Loucy (cell line): ENCODE measurements at regions not wholly inside any gene's neighbourhood (a gene's known extent, or its start where the extent isn't known, plus 50 kb on each side); places are given as distances from the start of the nearest gene placed in this dataset.

Experiments used
- H2AFZ ChIP-seq: fragments of 200-600 bp; sonication (generic); 2 replicates; pipeline ENCODE4 v1.6.0; 2016; ENCODE audit warnings: antibody characterized with exemption, mild to moderate bottlenecking, low read length, moderate library complexity
- H3F3A ChIP-seq: fragments of 200-600 bp; 2 replicates; pipeline ENCODE4 v1.6.0; 2016; ENCODE audit warnings: antibody characterized with exemption, low read depth, mild to moderate bottlenecking
- H3K27me3 ChIP-seq: fragments of 200-600 bp; sonication (generic); 2 replicates; pipeline ENCODE4 v1.6.1; 2014; ENCODE audit warnings: low read length, mild to moderate bottlenecking; ENCODE audit not compliant: insufficient read depth, poor library complexity, severe bottlenecking
- H3K36me3 ChIP-seq: fragments of 200-600 bp; sonication (generic); 2 replicates; pipeline ENCODE4 v1.6.1; 2016; ENCODE audit warnings: low read length; ENCODE audit not compliant: insufficient read depth
- H3K4me1 ChIP-seq: fragments of 200-600 bp; sonication (generic); 2 replicates; pipeline ENCODE4 v1.5.1; 2014; ENCODE audit warnings: low read length, mild to moderate bottlenecking; ENCODE audit not compliant: insufficient read depth, poor library complexity, severe bottlenecking
- H3K4me2 ChIP-seq: fragments of 200-600 bp; sonication (generic); 2 replicates; pipeline ENCODE4 v1.6.0; 2014; ENCODE audit warnings: antibody characterized with exemption, low read length, low read depth, mild to moderate bottlenecking; ENCODE audit not compliant: poor library complexity, severe bottlenecking
- H3K4me3 ChIP-seq: fragments of 200-600 bp; sonication (generic); 2 replicates; pipeline ENCODE4 v1.5.1; 2014; ENCODE audit warnings: low read length, mild to moderate bottlenecking, mixed read lengths; ENCODE audit not compliant: poor library complexity, severe bottlenecking
- H3K79me2 ChIP-seq: fragments of 200-600 bp; sonication (generic); 2 replicates; pipeline ENCODE4 v1.6.1; 2014; ENCODE audit warnings: low read length; ENCODE audit not compliant: insufficient read depth
- H3K9ac ChIP-seq: fragments of 200-600 bp; sonication (generic); 2 replicates; pipeline ENCODE4 v1.6.0; 2014; ENCODE audit warnings: mild to moderate bottlenecking, low read depth, low read length, moderate library complexity; ENCODE audit not compliant: poor library complexity, severe bottlenecking
- H3K9me2 ChIP-seq: fragments of 200-600 bp; sonication (generic); replicated peaks from 2 replicates; pipeline ENCODE4 v1.6.1; 2016; ENCODE audit warnings: low read depth, low read length, mixed read lengths
- H3K9me3 ChIP-seq: fragments of 200-600 bp; sonication (generic); 2 replicates; pipeline ENCODE4 v1.6.1; 2014; ENCODE audit warnings: mild to moderate bottlenecking, antibody characterized with exemption, low read length, low read depth; ENCODE audit not compliant: insufficient read depth
- H4K20me1 ChIP-seq: fragments of 200-600 bp; sonication (generic); 2 replicates; pipeline ENCODE4 v1.6.0; 2014; ENCODE audit warnings: antibody characterized with exemption, low read length, mild to moderate bottlenecking; ENCODE audit not compliant: insufficient read depth, poor library complexity, severe bottlenecking
- CTCF ChIP-seq: fragments of 200-600 bp; sonication (generic); conservative IDR thresholded peaks from 2 replicates; pipeline ENCODE4 v1.5.1; 2014; ENCODE audit warnings: mild to moderate bottlenecking, antibody characterized with exemption, low read length
- EZH2phosphoT487 ChIP-seq: fragments of 200-600 bp; IDR thresholded peaks from 2 replicates; pipeline ENCODE4 v1.6.1; 2018; ENCODE audit warnings: antibody characterized with exemption, mild to moderate bottlenecking, moderate library complexity, borderline replicate concordance

GRCh38 chr7:83777406-83778072 is 128.6 kb upstream of the SEMA3E start:
- Histone ChIP-seq H3K79me2 (no peaks in the 10 kb centered on the region), H4K20me1 (no peaks in the 10 kb centered on the region), H2AFZ (no peak overlapping the region), H3K36me3 (no peaks in the 10 kb centered on the region), H3K27me3 (no peaks in the 10 kb centered on the region), H3K4me2 (no peak overlapping the region), H3K4me1 (no peaks in the 10 kb centered on the region), H3K9me2 (no peaks in the 10 kb centered on the region), H3K9ac (no peak overlapping the region), H3K4me3 (no peak overlapping the region), H3K9me3 (no peaks in the 10 kb centered on the region), H3F3A (no peaks in the 10 kb centered on the region)
- no peak for TF ChIP-seq CTCF
- no peak for TF ChIP-seq EZH2phosphoT487

- no peak for TF ChIP-seq EZH2phosphoT487
- no peak for TF ChIP-seq CTCF
- no peak overlapping the region for H3K9ac ChIP-seq
- H3K79me2 ChIP-seq = no peaks in the 10 kb centered on the region
- no peak overlapping the region for H3K4me2 ChIP-seq
- H3K9me3 ChIP-seq = no peaks in the 10 kb centered on the region
- H3K27me3 ChIP-seq = no peaks in the 10 kb centered on the region
- H4K20me1 ChIP-seq = no peaks in the 10 kb centered on the region
- H3K4me3 ChIP-seq = no peak overlapping the region
- no peaks in the 10 kb centered on the region for H3K36me3 ChIP-seq
- H3K4me1 ChIP-seq = no peaks in the 10 kb centered on the region
- H2AFZ ChIP-seq = no peak overlapping the region
- no peaks in the 10 kb centered on the region for H3K9me2 ChIP-seq
- H3F3A ChIP-seq = no peaks in the 10 kb centered on the region
Measured at GRCh38 chr7:83769407-83769806, 120.5 kb upstream of the SEMA3E start.

GRCh38 chr7:83751217-83751616 is 102.3 kb upstream of the SEMA3E start:
- H3K4me1 ChIP-seq = no peaks in the 10 kb centered on the region
- H3K9me3 ChIP-seq = no peaks in the 10 kb centered on the region
- no peak overlapping the region for H3K4me3 ChIP-seq
- TF ChIP-seq CTCF (no peak), EZH2phosphoT487 (no peak)
- H3K27me3 ChIP-seq = no peaks in the 10 kb centered on the region
- H2AFZ ChIP-seq = no peak overlapping the region
- no peaks in the 10 kb centered on the region for H3K79me2 ChIP-seq
- H3F3A ChIP-seq = no peaks in the 10 kb centered on the region
- H3K4me2 ChIP-seq = no peak overlapping the region
- H4K20me1 ChIP-seq = no peaks in the 10 kb centered on the region
- H3K9me2 ChIP-seq = no peaks in the 10 kb centered on the region
- H3K36me3 ChIP-seq = no peaks in the 10 kb centered on the region
- no peak overlapping the region for H3K9ac ChIP-seq
